CD4-positive, alpha-beta T cell treated with Interleukin-2 at 100 ng/mL for 4 hours (primary cell): ENCODE measurements at regions not wholly inside any gene's neighbourhood (a gene's known extent, or its start where the extent isn't known, plus 50 kb on each side); places are given as distances from the start of the nearest gene placed in this dataset.

Experiments
- DNase-seq: peaks from one replicate; pipeline ENCODE4 v3.0.0-alpha.2; 2020; ENCODE audit warnings: low spot score

DNA sequence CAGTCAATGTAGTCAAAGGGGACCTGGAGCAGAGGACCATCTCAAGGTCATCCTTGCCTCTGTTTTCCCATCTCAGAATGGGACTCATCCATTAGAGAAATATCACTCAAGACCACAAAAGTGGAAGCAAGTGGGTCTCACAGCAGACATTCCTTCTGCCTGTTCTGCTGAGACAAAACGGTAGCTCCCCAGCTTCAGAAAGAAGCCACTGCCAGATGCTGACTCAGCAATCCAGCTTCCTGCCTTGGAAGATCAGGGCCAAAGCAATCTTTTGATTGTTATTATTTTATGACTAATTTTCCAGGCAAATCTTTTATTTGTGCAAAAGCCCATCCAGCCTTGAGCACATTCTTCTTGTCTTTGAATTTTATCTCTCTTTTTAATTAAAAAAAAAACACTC is 86.8 kb downstream of the CCT6B start:
- no peak for DNase-seq

DNA sequence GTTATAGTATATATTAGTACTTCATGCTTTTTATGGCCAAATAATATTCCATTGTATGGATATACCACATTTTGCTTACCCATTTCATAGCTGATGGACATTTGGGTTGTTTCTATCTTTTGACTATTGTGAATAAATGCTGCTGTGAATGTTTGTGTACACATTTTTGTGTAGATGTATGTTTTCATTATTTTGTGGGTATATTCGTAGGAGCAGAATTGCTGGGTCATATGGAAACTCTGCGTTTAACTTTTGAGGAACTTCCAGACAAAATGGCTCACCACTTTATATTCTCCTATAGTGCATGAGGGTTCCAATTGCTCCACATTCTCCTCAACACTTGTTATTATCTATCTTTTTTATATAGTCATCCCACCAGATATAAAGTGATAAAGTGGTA is 88.6 kb downstream of the CCT6B start:
- no peak for DNase-seq

DNA sequence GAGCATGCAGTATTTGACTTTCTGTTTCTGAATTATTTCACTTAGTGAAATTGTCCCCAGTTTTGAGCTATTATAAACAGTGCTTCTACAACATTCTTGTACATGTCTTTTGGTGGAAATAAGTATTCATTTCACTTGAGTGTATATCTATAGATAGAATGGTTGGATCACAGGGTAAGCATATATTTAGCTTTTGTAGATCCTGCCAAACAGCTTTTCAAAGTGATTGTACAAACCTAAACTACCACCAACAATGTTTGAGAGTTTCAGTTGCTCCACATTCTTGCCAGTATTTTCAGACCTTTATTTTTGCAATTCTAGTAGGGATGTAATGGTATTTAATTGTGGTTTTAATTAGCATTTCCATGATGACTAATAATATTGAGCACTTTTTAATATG is 91.6 kb downstream of the CCT6B start:
- DNase-seq = no peak

DNA sequence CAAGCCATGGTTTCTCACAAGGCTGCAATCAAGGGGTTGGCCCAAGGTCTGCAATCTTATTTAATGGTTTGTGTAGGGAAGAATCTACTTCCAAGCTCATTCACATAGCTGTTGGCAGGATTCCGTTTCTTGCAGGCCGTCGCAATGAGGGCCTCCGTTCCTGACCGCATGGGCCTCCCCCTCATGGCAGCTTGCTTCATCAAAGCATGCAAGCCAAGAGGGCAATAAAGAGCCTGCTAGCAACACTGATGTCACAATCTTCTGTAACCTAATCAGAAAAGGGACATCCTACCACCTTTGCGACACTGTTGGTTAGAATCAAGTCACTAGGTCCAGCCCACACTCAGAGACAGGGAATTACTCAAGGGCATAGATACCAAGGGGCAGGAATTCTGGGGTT is 95.5 kb downstream of the CCT6B start:
- DNase-seq = no peak

DNA sequence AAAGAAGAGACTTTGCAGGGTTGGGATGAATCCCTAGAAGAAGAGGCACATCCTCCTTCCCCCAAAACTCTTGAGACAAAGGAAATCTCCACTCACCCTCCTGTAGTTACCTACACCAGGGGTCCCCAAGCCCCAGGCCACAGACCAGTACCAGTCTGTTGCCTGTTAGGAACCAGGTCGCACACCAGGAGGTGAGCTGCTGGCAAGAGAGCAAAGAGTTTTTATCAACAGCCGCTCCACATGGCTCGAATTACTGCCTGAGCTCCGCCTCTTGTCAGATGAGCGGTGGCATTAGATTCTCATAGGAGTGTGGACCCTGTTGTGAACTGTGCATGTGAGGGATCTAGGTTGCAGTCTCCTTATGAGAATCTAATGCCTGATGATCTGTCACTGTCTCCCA is 98.9 kb downstream of the CCT6B start:
- no peak for DNase-seq

DNA sequence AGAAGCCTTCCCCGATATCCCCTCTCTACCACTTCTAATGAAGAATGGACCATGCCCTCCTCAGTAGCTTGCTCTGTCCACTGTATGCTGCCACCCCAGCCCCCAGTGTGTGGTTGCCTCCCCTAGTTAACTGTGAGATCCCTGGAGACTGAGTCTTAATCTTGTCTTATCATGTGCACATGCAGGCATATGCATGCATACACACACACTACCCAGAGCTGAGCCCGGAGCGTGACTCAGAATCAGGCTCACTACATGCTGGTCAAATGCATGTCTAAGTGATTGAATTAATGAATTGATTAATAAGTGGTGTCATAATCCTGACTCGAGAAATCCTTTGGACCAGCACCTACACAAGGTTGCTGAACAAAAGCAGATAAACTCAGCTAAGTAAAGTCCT is 99.4 kb downstream of the CCT6B start:
- DNase-seq = no peak

DNA sequence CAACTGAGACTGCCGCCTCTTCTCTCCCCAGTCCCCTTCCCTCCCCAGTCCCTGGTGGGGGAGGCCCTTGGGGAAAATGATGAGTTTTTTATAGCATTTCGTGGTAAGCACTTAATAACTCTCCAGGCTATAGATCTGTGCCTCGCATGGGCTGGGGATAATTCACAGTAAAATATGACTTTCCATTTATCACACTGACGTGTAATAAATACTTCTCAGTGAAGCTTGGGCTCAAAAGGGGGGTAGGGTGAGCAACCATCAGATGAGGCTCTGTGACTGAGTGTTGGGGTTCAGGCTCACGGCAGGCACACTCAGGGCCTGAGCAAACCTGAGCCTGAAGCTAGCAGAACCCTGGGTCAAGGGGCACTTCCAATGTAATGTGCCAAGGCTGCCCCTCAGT is 101.6 kb downstream of the CCT6B start:
- DNase-seq = no peak

DNA sequence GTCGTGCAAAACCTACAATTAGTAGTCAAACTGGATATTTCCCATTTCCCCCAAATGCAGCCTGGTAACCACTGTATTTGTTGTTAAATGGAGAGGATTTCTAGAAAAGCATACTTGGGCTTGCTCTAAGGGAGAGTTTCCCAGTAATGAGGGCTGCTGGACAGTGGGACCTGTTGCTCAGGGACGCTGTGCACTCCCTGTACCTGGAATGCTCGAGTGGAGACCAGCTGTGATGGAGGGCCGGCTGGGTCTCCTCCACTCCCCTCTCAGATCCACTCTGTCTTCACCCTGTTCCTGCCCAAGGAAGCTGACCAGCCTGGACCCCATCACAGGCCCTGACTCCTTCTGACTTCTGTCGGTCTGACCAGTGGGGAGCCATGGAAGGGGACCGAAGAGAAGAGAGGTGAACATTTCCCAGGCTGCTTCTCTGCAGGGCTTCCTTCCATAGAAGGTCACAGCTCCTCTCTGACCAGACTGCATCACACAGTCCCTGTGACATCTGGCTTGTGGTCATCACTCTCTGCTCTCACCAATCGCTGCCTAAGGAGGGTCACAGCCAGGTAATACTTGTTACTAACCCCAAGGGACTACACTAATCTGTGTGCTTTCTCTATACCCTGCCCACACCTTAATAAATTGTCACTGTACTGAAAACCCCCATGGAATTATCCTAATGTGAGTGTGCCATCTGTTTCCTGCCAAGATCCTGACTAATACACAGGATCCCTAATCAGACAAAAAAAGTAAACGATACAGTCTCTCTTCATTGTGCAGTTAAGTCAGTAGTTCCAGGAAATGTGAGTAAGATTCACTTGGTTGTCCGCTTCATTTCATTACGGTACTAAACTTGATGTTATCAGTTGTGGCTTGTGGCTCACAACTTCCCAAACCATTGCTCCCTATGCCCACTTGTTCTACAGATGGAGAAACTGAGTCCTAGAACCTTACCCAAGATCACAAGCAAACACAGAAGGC is 102.4 kb downstream of the CCT6B start:
- no peak for DNase-seq

DNA sequence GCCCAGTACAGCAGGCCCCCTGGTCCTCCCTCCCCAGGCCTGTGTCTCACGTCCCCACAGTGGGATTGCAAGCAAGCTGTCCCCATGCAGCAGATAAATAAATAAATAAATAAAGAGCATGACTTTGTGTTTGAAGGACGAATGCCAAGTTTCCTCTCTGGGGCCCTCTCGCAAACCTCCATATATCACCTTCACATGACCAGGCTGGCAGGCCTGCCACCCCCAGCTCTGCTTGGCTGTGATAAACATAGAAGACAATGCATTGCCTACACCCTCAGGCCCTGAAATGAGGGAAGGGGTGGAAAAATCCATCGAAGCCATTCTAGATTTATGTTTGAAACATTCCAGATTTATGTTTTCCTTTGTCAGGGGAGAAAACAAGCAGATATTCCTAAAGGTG is 107.3 kb downstream of the CCT6B start:
- DNase-seq = no peak

DNA sequence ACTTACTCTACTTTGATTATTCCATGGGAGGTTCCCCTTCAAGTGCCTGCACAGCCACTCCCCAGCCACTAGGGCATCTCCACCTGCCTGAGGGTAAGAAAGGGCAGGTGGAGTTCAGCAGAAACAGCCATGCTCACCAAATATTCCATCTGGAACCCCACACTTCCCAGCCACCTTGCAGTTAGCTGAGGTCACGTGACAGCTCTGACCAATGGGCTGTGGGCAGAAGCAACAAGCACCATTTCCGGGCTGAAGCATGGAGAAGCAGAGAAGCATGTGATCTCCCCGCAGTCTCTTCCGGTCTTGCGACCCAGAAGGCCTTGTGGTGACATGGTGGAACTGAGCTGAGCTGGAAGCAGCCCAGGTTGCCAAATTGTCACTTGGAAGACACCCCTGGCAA is 108.6 kb downstream of the CCT6B start:
- DNase-seq = no peak

DNA sequence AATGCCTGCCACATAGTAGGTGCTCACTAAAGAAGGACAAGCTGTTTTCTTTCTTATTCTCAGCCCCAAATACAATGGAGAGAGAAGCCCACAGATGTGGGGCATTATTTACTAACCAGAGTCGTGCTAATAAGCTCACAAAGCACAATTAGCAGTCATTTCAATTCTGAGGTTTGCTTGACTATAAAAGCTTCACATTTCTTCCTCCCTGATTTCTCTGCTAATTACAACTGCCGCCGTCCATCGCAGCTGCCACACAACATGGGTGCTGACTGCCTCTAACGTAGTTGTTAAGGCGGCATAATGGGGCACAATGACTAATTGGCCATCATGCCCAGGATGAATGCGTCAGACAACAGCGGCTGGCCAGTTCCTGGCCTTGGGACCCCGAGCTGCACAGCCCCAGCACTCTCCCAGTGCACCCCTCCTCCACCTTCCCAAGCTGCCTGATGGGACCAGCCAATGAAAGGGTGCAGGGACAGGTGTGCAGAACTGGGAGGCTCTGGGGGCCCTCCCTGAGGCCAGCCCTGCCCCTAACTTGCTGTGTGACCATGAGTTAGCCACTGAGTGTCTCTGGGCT is 109.2 kb downstream of the CCT6B start:
- DNase-seq = no peak

DNA sequence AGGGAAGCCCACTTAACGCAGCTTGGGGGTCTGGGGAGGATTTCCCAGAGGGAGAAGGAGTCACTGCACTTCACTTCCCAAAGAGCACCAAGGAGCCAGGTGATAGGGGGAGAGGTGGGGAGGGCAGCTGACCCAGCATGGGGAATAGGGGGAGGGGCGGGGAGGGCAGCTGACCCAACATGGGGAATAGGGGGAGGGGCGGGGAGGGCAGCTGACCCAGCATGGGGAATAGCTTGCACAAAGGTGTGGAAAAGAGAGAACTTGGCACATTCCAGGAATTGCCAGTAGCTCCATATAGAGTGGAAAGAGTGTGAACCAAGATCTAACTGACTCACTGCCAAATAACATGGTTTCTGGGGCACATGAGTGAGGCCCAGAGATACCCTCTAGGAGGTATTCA is 110.3 kb downstream of the CCT6B start:
- DNase-seq = no peak

DNA sequence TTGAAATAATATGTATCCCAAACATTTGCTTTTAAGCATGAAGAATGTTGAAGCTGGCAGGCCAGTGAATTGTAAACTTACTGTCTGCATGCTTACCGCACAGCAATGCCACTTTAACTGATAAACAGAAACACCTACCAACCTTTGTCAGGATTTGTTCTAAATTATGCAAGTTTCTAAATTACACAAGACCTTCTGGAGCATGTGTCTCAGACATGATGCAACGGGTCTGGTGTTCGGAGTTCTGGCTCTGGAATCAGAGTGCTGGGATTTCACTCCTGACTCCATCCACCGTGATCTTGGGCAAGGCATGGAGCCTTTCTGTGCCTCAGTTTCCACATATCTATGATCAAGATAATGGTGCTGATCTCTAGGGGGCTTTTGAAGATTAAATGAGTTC is 111.2 kb downstream of the CCT6B start:
- no peak for DNase-seq

DNA sequence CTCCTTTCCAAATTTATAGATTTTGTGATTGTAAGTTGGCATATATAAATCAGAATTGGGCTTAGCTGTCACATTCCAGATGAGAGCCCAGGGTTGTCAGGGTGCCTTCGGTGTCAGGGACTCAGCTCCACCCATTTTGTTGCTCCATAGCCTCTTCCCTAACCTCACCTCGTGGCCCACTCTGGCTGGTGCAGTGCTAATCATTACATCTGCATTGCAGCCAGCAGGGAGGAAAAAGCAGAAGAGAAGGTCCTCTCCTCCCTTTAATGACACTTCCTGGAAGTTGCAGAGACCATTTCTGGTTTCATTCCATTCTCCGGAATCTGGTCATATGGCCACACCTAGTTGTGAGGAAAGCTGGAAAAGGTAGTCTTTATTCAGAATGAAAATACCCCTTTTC is 113.3 kb downstream of the CCT6B start:
- no peak for DNase-seq

DNA sequence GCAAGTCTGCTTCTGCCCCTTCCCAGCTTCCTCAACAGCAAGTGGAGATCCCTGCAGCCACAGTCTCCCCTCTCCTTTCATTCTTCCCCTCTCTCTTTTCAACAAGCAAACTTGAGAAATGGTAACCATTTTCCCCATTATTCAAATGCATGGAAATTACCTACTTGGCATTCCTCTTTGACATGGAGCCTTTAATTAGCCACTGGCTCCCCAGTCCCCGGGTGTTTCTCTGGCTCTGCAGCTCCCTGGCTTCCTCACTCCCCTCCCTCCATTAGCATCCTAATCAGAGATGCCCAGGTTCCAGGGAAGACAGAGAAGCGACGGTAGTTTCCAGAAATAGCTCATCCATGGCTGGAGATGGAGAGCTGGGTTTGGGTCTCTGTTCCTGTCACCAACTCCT is 116.0 kb downstream of the CCT6B start:
- DNase-seq = no peak

DNA sequence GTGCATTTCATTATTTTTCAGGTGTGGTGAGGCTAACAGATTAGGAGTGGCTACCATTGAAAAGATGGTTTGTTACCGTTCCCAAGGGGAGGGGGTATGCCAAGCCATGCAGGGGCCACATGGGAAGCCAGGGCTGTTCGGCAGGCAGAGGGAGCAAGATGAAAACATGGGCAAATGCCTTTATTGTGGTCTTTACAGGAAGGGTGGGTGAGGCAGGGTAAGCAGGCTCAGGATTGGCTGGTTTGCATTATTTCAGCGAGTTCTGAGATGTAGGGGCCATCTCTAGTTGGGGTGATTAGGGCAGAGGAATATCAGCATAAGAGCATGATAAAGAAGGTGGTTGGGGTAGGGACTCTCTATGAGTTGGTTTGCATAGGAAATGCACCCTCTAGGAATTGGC is 117.6 kb downstream of the CCT6B start:
- no peak for DNase-seq

DNA sequence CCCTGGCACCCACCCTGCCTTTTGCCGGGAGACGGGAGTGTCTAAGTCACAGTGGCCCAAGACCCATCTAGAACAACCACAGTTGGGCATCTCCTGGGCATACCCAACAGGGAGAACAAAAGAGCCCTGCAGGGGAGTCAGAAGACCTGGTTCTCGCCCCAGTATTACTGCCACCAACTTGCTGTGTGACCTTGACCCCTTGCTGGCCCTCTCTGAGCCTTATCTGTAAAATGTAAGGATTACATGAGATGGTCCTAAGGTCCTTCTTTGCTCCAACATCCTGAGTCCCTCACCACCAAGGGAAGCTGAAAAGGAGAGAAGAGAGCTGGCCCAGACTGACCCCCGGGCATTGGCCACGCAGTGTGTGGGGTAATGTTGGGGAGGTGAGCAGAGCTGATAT is 119.0 kb downstream of the CCT6B start:
- no peak for DNase-seq

DNA sequence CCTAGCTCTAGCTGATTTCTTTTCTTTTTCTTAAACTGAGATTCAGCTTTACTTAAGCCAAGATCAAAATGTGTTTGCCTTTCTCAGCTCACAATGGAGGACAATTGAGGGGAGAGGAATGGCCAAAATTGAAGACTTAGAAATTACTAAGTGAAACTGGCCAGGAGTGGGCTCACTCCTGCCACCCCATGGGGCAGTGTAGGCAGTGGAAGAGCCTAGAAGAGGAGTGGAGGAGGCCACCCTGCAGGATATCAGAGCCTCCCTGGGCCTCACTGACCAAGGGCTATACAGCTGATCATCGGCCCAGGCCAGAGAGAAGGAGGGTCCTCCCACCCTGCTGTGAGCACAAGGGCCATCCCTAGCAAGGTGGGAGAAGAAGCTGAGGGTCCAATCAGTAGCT is 119.8 kb downstream of the CCT6B start:
- no peak for DNase-seq

DNA sequence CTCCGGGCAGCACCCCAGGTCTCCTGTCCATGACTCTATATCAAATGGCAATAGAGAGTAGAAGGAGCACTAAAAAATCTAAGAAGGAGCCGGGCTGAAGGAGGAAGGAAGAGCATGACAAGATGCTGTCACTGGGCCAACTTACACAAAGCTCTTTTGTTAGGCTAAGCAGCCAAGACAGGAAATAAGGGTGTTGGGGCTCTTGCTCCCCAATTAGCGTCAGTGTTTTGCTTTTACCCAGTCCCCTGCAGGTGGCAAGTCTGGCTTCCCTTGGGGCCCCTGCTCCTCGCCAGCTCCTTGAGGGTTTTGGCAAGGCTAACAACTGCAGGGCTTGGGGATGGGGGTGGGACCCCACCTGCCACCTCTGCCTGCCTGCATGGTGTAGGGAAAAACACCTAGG is 120.5 kb downstream of the CCT6B start:
- peak; percentile 6 for DNase-seq

DNA sequence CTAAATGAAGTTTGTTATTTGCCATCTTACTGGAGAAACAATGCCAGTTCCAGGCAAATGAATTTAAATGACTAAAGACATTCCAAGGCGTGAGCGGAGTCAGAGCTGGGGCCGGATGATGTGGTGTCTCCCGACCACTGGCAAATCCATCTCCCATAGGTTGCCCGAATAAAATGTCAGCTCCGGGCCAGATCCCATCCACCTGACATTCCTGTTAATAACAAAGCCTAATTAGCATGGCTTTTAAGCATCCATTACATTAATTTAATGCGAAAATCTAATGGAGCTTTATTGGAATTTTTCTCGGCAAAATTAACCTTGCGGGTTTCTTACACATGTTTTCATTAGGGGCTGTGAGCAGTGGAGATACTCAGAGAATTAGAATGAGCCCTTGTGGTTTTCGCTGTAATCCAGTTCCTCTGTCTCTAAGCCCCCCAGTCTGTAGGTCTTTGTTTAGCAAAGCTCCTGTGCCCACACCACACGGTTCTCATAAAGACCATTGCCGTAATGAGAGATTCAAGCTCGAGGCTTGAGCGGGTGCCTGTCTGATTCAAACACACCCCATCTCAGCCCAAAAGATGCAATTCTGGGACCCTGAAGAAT is 123.3 kb downstream of the CCT6B start:
- DNase-seq = no peak

DNA sequence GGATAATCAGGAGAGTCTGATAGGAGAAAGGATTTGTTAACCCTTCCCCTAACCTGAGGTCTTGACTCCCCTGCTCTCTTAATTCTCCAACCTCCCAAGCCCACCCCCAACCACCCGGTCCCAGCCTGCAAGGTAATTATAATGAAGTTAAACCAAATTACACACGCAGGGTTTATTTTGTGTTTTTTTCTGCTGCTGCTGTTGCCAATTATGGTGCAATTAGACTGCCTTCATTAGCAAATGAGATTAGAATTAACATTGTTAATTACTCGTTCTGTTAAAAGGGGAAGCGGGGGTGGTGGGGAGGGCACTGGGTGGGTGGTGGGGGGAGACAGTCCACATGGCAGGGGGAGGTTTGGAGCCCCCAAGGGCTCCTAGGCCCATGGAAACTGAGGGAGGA is 128.9 kb downstream of the CCT6B start:
- DNase-seq = no peak

DNA sequence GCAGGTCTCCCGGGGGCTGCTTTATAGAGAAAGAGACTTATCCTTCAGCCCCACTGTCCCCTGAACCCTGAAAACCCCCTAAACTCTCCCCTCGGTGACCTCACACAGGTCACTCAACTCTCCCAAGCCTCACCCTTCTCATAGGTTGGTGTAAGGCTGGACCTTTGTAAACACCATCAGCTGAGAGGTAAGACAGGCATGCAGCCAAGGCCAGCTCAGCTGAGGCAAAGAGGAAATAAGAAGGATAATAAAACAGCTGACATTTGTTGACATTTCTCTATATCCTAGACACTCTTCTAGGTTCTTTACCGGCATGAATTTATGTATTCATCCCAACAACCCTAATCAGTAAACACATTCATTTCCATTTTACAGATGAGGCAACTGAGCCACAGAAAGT is 134.3 kb downstream of the CCT6B start:
- DNase-seq = no peak

DNA sequence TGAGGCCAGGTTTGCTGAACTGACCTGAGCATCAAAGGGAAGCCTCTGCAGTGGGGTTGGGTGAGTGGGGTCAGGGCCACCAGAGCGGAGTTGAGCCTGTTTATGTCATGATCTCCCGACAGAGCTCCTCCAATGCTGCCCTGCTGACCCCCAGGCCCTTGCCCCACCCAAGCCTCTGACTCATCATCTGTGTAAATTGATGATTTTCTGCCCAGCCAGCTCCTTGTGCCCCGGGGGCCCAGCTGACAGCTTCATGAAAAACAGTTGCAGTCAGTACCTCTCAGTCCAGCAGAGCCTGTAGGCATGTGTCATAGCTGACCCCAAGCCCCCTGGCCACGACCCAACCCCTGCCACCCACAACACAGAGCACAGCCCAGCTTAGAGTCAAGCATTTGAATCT is 134.9 kb downstream of the CCT6B start:
- DNase-seq = no peak
